H1 (cell line): ENCODE measurements at regions not wholly inside any gene's neighbourhood (a gene's known extent, or its start where the extent isn't known, plus 50 kb on each side); places are given as distances from the start of the nearest gene placed in this dataset.

Experiments used
- CTCF ChIA-PET: fragments of 300-600 bp; sonication (Branson Sonifier 250); formaldehyde crosslinking; loops from one replicate; lab custom pipeline; 2021; ENCODE audit not compliant: partially characterized antibody; lab: Charles Lee
- POLR2A ChIA-PET: fragments of 300-600 bp; sonication (Branson Sonifier 250); formaldehyde crosslinking; loops from one replicate; lab custom pipeline; 2021; ENCODE audit warnings: inconsistent platforms; ENCODE audit not compliant: partially characterized antibody; lab: Charles Lee
- DNase-seq, 2 experiments: peaks; one replicate each; pipeline versions ENCODE4 v3.0.0 to v3.0.0-alpha.2; 2010 to 2022; ENCODE audit warnings: low spot score in 2 of 2, low read depth in 1 of 2, mixed read lengths in 1 of 2
- FAIRE-seq: peaks from 2 replicates; lab custom pipeline; 2011; peaks lifted over from hg19 to GRCh38; lab: Jason Lieb, UNC
- H2AFZ ChIP-seq: 2 replicates; pipeline ENCODE4 v1.8.1; 2012; ENCODE audit warnings: low read length, inconsistent platforms
- H2AK5ac ChIP-seq: 2 replicates; pipeline ENCODE4 v1.6.1; 2013; ENCODE audit warnings: low read depth, low read length
- H2BK120ac ChIP-seq: replicated peaks from 2 replicates; pipeline ENCODE3; 2013; ENCODE audit warnings: low read depth, low read length, inconsistent platforms
- H2BK12ac ChIP-seq: 2 replicates; pipeline ENCODE4 v1.6.1; 2013; ENCODE audit warnings: low read depth, low read length
- H2BK15ac ChIP-seq: 2 replicates; pipeline ENCODE4 v1.6.1; 2013; ENCODE audit warnings: low read length
- H2BK20ac ChIP-seq: 2 replicates; pipeline ENCODE4 v1.6.1; 2013; ENCODE audit warnings: low read length
- H2BK5ac ChIP-seq: 2 replicates; pipeline ENCODE4 v1.6.1; 2013; ENCODE audit warnings: low read depth, low read length
- H3K14ac ChIP-seq: 2 replicates; pipeline ENCODE4 v1.6.1; 2013; ENCODE audit warnings: inconsistent platforms; ENCODE audit not compliant: insufficient read length
- H3K18ac ChIP-seq: 2 replicates; pipeline ENCODE4 v1.6.1; 2013; ENCODE audit warnings: low read length; ENCODE audit errors: extremely low read depth
- H3K23ac ChIP-seq: 2 replicates; pipeline ENCODE4 v1.6.1; 2013; ENCODE audit warnings: inconsistent platforms; ENCODE audit not compliant: insufficient read length
- H3K23me2 ChIP-seq: 2 replicates; pipeline ENCODE4 v1.6.1; 2013; ENCODE audit warnings: low read depth, low read length
- H3K27ac ChIP-seq: 2 replicates; pipeline ENCODE4 v1.6.1; 2011; ENCODE audit warnings: low read depth, low read length, inconsistent platforms
- H3K27me3 ChIP-seq, 4 experiments: replicated peaks in 1 of 4; 1 replicate in 1 of 4; 2 replicates in 3 of 4; pipeline versions ENCODE4 v1.6.1 to v1.8.1; 2011 to 2013; ENCODE audit warnings: low read length in 3 of 4, mild to moderate bottlenecking in 3 of 4, inconsistent platforms in 2 of 4, mixed read lengths in 2 of 4, moderate library complexity in 1 of 4; ENCODE audit not compliant: control insufficient read depth in 3 of 4, insufficient read depth in 3 of 4; ENCODE audit errors: extremely low read depth in 1 of 4
- H3K36me3 ChIP-seq, 4 experiments: 2 replicates each; pipeline versions ENCODE4 v1.6.1 to v1.8.1; 2011 to 2013; ENCODE audit warnings: mild to moderate bottlenecking in 4 of 4, low read length in 3 of 4, moderate library complexity in 2 of 4, control low read depth in 1 of 4, inconsistent platforms in 1 of 4; ENCODE audit not compliant: insufficient read depth in 4 of 4, control insufficient read depth in 2 of 4
- H3K4ac ChIP-seq: replicated peaks from 2 replicates; pipeline ENCODE3; 2013; ENCODE audit warnings: low read length, low read depth, mixed read lengths, inconsistent platforms; ENCODE audit not compliant: insufficient read length
- H3K4me1 ChIP-seq, 4 experiments: replicated peaks in 1 of 4; 1 replicate in 1 of 4; 2 replicates in 3 of 4; pipeline versions ENCODE4 v1.6.1 to v1.8.1; 2011 to 2013; ENCODE audit warnings: low read length in 3 of 4, inconsistent platforms in 2 of 4, mixed read lengths in 1 of 4; ENCODE audit not compliant: insufficient read depth in 4 of 4, control insufficient read depth in 3 of 4
- H3K4me2 ChIP-seq, 2 experiments: 2 replicates each; pipeline versions ENCODE4 v1.6.1 to v1.8.1; 2011 to 2013; ENCODE audit warnings: low read depth in 2 of 2, low read length in 2 of 2, control low read depth in 1 of 2, inconsistent platforms in 1 of 2, mild to moderate bottlenecking in 1 of 2; ENCODE audit not compliant: insufficient read depth in 1 of 2
- H3K4me3 ChIP-seq, 4 experiments: fragments of 200-600, 300-600 bp in 1 of 4; sonication (generic), shearing (Covaris generic), sonication (Bioruptor Twin) in 1 of 4; 2 replicates each; pipeline versions ENCODE4 v1.5.1 to v1.8.1; 2011 to 2016; ENCODE audit warnings: low read length in 4 of 4, low read depth in 3 of 4, control low read depth in 2 of 4, inconsistent platforms in 2 of 4, mild to moderate bottlenecking in 2 of 4, mixed read lengths in 1 of 4, moderate library complexity in 1 of 4; ENCODE audit not compliant: insufficient read depth in 2 of 4; ENCODE audit errors: extremely low read depth in 1 of 4
- H3K56ac ChIP-seq: replicated peaks from 2 replicates; pipeline ENCODE3; 2013; ENCODE audit warnings: low read depth, mild to moderate bottlenecking, mixed read lengths, low read length, inconsistent platforms; ENCODE audit not compliant: insufficient read length
- H3K79me1 ChIP-seq: 2 replicates; pipeline ENCODE4 v1.6.1; 2013; ENCODE audit warnings: low read depth, low read length, control low read depth
- H3K79me2 ChIP-seq, 2 experiments: 2 replicates each; pipeline versions ENCODE4 v1.6.1 to v1.8.1; 2012 to 2013; ENCODE audit warnings: low read length in 2 of 2, mild to moderate bottlenecking in 2 of 2, inconsistent platforms in 1 of 2; ENCODE audit not compliant: insufficient read depth in 2 of 2, control insufficient read depth in 1 of 2
- H3K9ac ChIP-seq, 4 experiments: replicated peaks in 1 of 4; 1 replicate in 1 of 4; 2 replicates in 3 of 4; pipeline versions ENCODE4 v1.6.1 to v1.8.1; 2011 to 2013; ENCODE audit warnings: low read depth in 3 of 4, low read length in 3 of 4, control low read depth in 2 of 4, mild to moderate bottlenecking in 2 of 4, moderate library complexity in 2 of 4, inconsistent platforms in 1 of 4; ENCODE audit errors: extremely low read depth in 1 of 4
- H3K9me3 ChIP-seq, 2 experiments: 2 replicates each; pipeline versions ENCODE4 v1.6.1 to v1.8.1; 2012 to 2013; ENCODE audit warnings: mild to moderate bottlenecking in 2 of 2, moderate library complexity in 2 of 2, control low read depth in 1 of 2, inconsistent platforms in 1 of 2, low read depth in 1 of 2, low read length in 1 of 2, mixed read lengths in 1 of 2; ENCODE audit not compliant: insufficient read depth in 2 of 2
- H4K20me1 ChIP-seq, 2 experiments: replicated peaks in 1 of 2; 2 replicates each; pipeline versions ENCODE3 to v1.8.1; 2011 to 2013; ENCODE audit warnings: inconsistent platforms in 2 of 2, low read length in 2 of 2, mild to moderate bottlenecking in 1 of 2; ENCODE audit not compliant: insufficient read depth in 2 of 2, control insufficient read depth in 1 of 2
- H4K5ac ChIP-seq: 2 replicates; pipeline ENCODE4 v1.6.1; 2013; ENCODE audit warnings: low read length, low read depth, mixed read lengths, inconsistent platforms; ENCODE audit not compliant: insufficient read length
- H4K8ac ChIP-seq: 2 replicates; pipeline ENCODE4 v1.8.0; 2013; ENCODE audit warnings: mild to moderate bottlenecking, moderate library complexity, low read length, inconsistent platforms; ENCODE audit not compliant: insufficient read depth; ENCODE audit errors: extremely low read depth
- H4K91ac ChIP-seq: replicated peaks from 2 replicates; pipeline ENCODE3; 2013; ENCODE audit warnings: low read length, mixed read lengths, inconsistent platforms; ENCODE audit not compliant: insufficient read length
- ATF3 ChIP-seq: IDR thresholded peaks from 2 replicates; pipeline ENCODE4 v1.6.1; 2011; ENCODE audit warnings: low read depth, mild to moderate bottlenecking, low read length; ENCODE audit not compliant: insufficient read depth
- CEBPB ChIP-seq: IDR thresholded peaks from 2 replicates; pipeline ENCODE4 v1.6.1; 2012; ENCODE audit warnings: low read depth, low read length
- EGR1 ChIP-seq: IDR thresholded peaks from 2 replicates; pipeline ENCODE4 v1.6.1; 2011; ENCODE audit warnings: low read depth, low read length, borderline replicate concordance
- JUND ChIP-seq: IDR thresholded peaks from 2 replicates; pipeline ENCODE4 v1.6.1; 2011; ENCODE audit warnings: mild to moderate bottlenecking, improper control_type of control experiment, low read length
- KDM1A ChIP-seq: fragments of 200-600, 300-600 bp; sonication (generic); IDR thresholded peaks from 2 replicates; pipeline ENCODE4 v1.7.1; 2016; ENCODE audit warnings: mild to moderate bottlenecking, low read length, borderline replicate concordance
- NRF1 ChIP-seq: IDR thresholded peaks from 2 replicates; pipeline ENCODE4 v1.6.1; 2011; ENCODE audit warnings: mild to moderate bottlenecking, low read depth, low read length, improper control_type of control experiment
- POU5F1 ChIP-seq: IDR thresholded peaks from 2 replicates; pipeline ENCODE4 v1.6.1; 2011; ENCODE audit warnings: low read depth, mild to moderate bottlenecking, low read length, moderate library complexity
- SUZ12 ChIP-seq: fragments of 200-600 bp; sonication (generic); IDR thresholded peaks from 2 replicates; pipeline ENCODE4 v1.6.1; 2012; ENCODE audit warnings: mild to moderate bottlenecking, inconsistent platforms, low read length, moderate library complexity, mixed read lengths
- YY1 ChIP-seq: IDR thresholded peaks from 2 replicates; pipeline ENCODE4 v1.6.1; 2011; ENCODE audit warnings: low read depth, mild to moderate bottlenecking, low read length
- WGBS, 2 experiments: shearing (Covaris generic) in 1 of 2; methylation state at CpG; one replicate each; pipeline versions ENCODE4 v1.1.6 to v1.1.7; 2013 to 2015; ENCODE audit warnings: low lambda C conversion rate in 2 of 2, mixed read lengths in 2 of 2, inconsistent platforms in 1 of 2, low coverage in 1 of 2, missing lambda C conversion rate in 1 of 2; ENCODE audit not compliant: insufficient replicate concordance in 2 of 2, insufficient coverage in 1 of 2, insufficient read length in 1 of 2; ENCODE audit errors: extremely low coverage in 1 of 2, missing lambda C conversion rate in 1 of 2; 5-methylcytosine and 5-hydroxymethylcytosine counted together

- TF ChIP-seq POU5F1 (no peak), EGR1 (no peak), SUZ12 (no peak), KDM1A (no peak), YY1 (no peak), CEBPB (no peak), NRF1 (no peak), ATF3 (no peak), JUND (no peak)
- TF ChIP-seq, all 59 proteins: peak for 0
- Histone ChIP-seq H4K20me1 (no peaks in the 10 kb centered on the region), H3K4ac (no peak overlapping the region), H3K23ac (no peak overlapping the region), H2BK15ac (no peak overlapping the region), H4K91ac (no peak overlapping the region), H2AK5ac (no peak overlapping the region), H3K4me3 (no peak overlapping the region), H2BK12ac (no peak overlapping the region), H3K27me3 (no peaks in the 10 kb centered on the region), H2BK5ac (no peak overlapping the region), H3K18ac (no peak overlapping the region), H4K5ac (no peak overlapping the region), H3K27ac (no peak overlapping the region), H3K4me2 (no peak overlapping the region), H3K79me1 (no peaks in the 10 kb centered on the region), H3K4me1 (peaks cover 0 to 5% (median 1%) of the 10 kb centered on the region in 4 experiments; a peak in 3 of 7 replicates), H3K23me2 (no peaks in the 10 kb centered on the region), H2AFZ (no peak overlapping the region), H2BK20ac (no peak overlapping the region), H2BK120ac (no peak overlapping the region), H3K9ac (no peak overlapping the region), H3K36me3 (no peaks in the 10 kb centered on the region), H3K9me3 (no peaks in the 10 kb centered on the region), H4K8ac (no peak overlapping the region), H3K79me2 (no peaks in the 10 kb centered on the region), H3K14ac (no peak overlapping the region), H3K56ac (no peak overlapping the region)
- DNase-seq, result no peak
- 97% methylated on average over 8 of the region's 8 CpGs; no CpG with 5 or more reads in 1 of the 2 experiments for WGBS, 2 experiments
- ChIA-PET POLR2A (no interaction called here), CTCF (no interaction called here)
- no peak for FAIRE-seq
These were observed 589.0 kb upstream of the DPPA4 start for GRCh38 chr3:109926376-109926775.
